CD14-positive monocyte (primary cell): ENCODE measurements at regions not wholly inside any gene's neighbourhood (a gene's known extent, or its start where the extent isn't known, plus 50 kb on each side); places are given as distances from the start of the nearest gene placed in this dataset.

Experiments used
- DNase-seq, 3 donors: peaks; one replicate each; pipeline ENCODE4 v3.0.0-alpha.2; 2011 to 2022
- H2AFZ ChIP-seq: 2 replicates; pipeline ENCODE4 v1.6.0; 2012; ENCODE audit warnings: mild to moderate bottlenecking, low read depth, low read length, inconsistent platforms; ENCODE audit not compliant: insufficient read depth, poor library complexity, severe bottlenecking
- H3K27ac ChIP-seq, 2 donors: 1 replicate in 1 of 2; 2 replicates in 1 of 2; pipeline ENCODE4 v1.5.1; 2012 to 2013; ENCODE audit warnings: low read length in 2 of 2, control low read depth in 1 of 2, inconsistent platforms in 1 of 2, low read depth in 1 of 2, mild to moderate bottlenecking in 1 of 2
- H3K27me3 ChIP-seq, 2 donors: one replicate each; pipeline versions ENCODE4 v1.6.0 to v1.6.1; 2011 to 2013; ENCODE audit warnings: low read length in 2 of 2; ENCODE audit not compliant: control insufficient read depth in 2 of 2, insufficient read depth in 2 of 2
- H3K36me3 ChIP-seq, 2 donors: replicated peaks in 1 of 2; 1 replicate in 1 of 2; 2 replicates in 1 of 2; pipeline versions ENCODE4 v1.5.1 to v1.6.1; 2012 to 2013; ENCODE audit warnings: low read length in 2 of 2, control low read depth in 1 of 2, inconsistent platforms in 1 of 2, mild to moderate bottlenecking in 1 of 2; ENCODE audit not compliant: insufficient read depth in 2 of 2, control insufficient read depth in 1 of 2
- H3K4me1 ChIP-seq, 2 donors: 1 replicate in 1 of 2; 2 replicates in 1 of 2; pipeline versions ENCODE4 v1.5.1 to v1.6.1; 2012 to 2013; ENCODE audit warnings: low read length in 2 of 2, control low read depth in 1 of 2, inconsistent platforms in 1 of 2, mild to moderate bottlenecking in 1 of 2, moderate library complexity in 1 of 2; ENCODE audit not compliant: insufficient read depth in 2 of 2, control insufficient read depth in 1 of 2
- H3K4me2 ChIP-seq: replicated peaks from 2 replicates; pipeline ENCODE3; 2012; ENCODE audit warnings: low read length, moderate library complexity, mild to moderate bottlenecking; ENCODE audit not compliant: poor library complexity, severe bottlenecking; ENCODE audit errors: extremely low read depth
- H3K4me3 ChIP-seq, 3 experiments: fragments of 200-600 bp in 1 of 3; sonication (generic) in 1 of 3; replicated peaks in 1 of 3; 1 replicate in 2 of 3; 2 replicates in 1 of 3; pipeline ENCODE4 v1.5.1; 2011 to 2013; ENCODE audit warnings: low read length in 3 of 3, mild to moderate bottlenecking in 3 of 3, control low read depth in 2 of 3, low read depth in 2 of 3, inconsistent platforms in 1 of 3, moderate library complexity in 1 of 3
- H3K79me2 ChIP-seq: 2 replicates; pipeline ENCODE4 v1.6.0; 2012; ENCODE audit warnings: mild to moderate bottlenecking, control low read depth, inconsistent platforms, low read length, moderate library complexity; ENCODE audit not compliant: insufficient read depth
- H3K9ac ChIP-seq: 2 replicates; pipeline ENCODE4 v1.6.0; 2017; ENCODE audit warnings: low read length, mild to moderate bottlenecking; ENCODE audit not compliant: insufficient read depth, poor library complexity, severe bottlenecking
- H3K9me3 ChIP-seq, 2 donors: replicated peaks in 1 of 2; 1 replicate in 1 of 2; 2 replicates in 1 of 2; pipeline versions ENCODE4 v1.5.1 to v1.6.1; 2012 to 2013; ENCODE audit warnings: low read length in 2 of 2, control low read depth in 1 of 2; ENCODE audit not compliant: control insufficient read depth in 1 of 2, insufficient read depth in 1 of 2
- H4K20me1 ChIP-seq: 2 replicates; pipeline ENCODE4 v1.6.0; 2012; ENCODE audit warnings: mild to moderate bottlenecking, low read length, control low read depth, moderate library complexity; ENCODE audit not compliant: insufficient read depth
- H3K27ac Mint-ChIP-seq, 7 donors: one replicate each; pipeline ENCODE4 v1.8.0; 2020; ENCODE audit warnings: mild to moderate bottlenecking in 7 of 7, mixed read lengths in 7 of 7, moderate library complexity in 6 of 7, inconsistent platforms in 2 of 7
- H3K27me3 Mint-ChIP-seq, 3 donors: one replicate each; pipeline ENCODE4 v1.8.0; 2021 to 2022; ENCODE audit warnings: low read depth in 3 of 3, mild to moderate bottlenecking in 3 of 3, mixed read lengths in 3 of 3, moderate library complexity in 3 of 3, inconsistent platforms in 1 of 3
- H3K36me3 Mint-ChIP-seq, 2 donors: one replicate each; pipeline ENCODE4 v1.8.0; 2020; ENCODE audit warnings: mixed read lengths in 2 of 2, inconsistent platforms in 1 of 2, mild to moderate bottlenecking in 1 of 2
- H3K4me1 Mint-ChIP-seq: one replicate; pipeline ENCODE4 v1.8.0; 2020; ENCODE audit warnings: mild to moderate bottlenecking, mixed read lengths
- H3K4me3 Mint-ChIP-seq, 2 donors: one replicate each; pipeline ENCODE4 v1.8.0; 2020; ENCODE audit warnings: mild to moderate bottlenecking in 2 of 2, mixed read lengths in 2 of 2, moderate library complexity in 1 of 2
- H3K9me3 Mint-ChIP-seq, 7 donors: one replicate each; pipeline ENCODE4 v1.8.0; 2020 to 2022; ENCODE audit warnings: mixed read lengths in 7 of 7, mild to moderate bottlenecking in 6 of 7, moderate library complexity in 6 of 7, inconsistent platforms in 2 of 7
- WGBS: methylation state at CpG from one replicate; pipeline ENCODE4 v1.1.5; 2013; ENCODE audit warnings: missing lambda C conversion rate; ENCODE audit not compliant: insufficient coverage; 5-methylcytosine and 5-hydroxymethylcytosine counted together
- intact Hi-C, 2 donors: fragments of 100-400 bp; cut with micrococcal nuclease; formaldehyde crosslinking; loops; one replicate each; pipeline versions ENCODE4 v1.15.0 to v1.15.1; 2023
- TF ChIP-seq, protein P1 (sequence below): fragments of 200-600 bp; IDR thresholded peaks from one replicate; pipeline ENCODE4 v1.8.0; 2022; ENCODE audit warnings: antibody characterized with exemption, mild to moderate bottlenecking

DNA sequence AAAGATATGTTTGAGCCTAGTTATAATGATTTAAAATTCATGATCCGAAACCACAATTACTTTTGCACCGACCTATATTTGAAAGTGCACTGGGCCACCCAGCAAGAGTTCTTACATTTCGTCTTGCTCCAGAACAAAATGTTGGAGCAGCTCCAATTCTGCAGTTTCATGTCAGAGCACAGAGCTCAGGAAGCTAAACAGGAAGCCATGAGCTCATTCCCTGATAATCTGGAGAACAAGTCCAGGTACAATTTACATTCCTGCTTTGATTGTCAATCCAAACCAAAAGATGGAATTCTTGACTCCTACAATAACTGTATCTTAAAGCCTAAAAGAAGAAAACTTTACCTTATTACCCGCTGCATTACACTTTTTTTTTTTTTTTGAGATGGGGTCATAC, 131.8 kb downstream of the KCTD12 start:
- H3K27me3 Mint-ChIP-seq, result no peaks in the 10 kb centered on the region
- no peaks in the 10 kb centered on the region for H3K27me3 ChIP-seq
- H3K9me3 Mint-ChIP-seq, result peaks cover 0 to 2% (median 0%) of the 10 kb centered on the region in 7 donors
- no peak overlapping the region for H3K27ac Mint-ChIP-seq
- no peaks in the 10 kb centered on the region for H4K20me1 ChIP-seq
- no peaks in the 10 kb centered on the region for H3K79me2 ChIP-seq
- H3K4me1 Mint-ChIP-seq, result peaks cover 30% of the 10 kb centered on the region
- H3K4me2 ChIP-seq, result no peak overlapping the region
- no peak overlapping the region for H2AFZ ChIP-seq
- no peaks in the 10 kb centered on the region for H3K9me3 ChIP-seq
- intact Hi-C loops, result loop anchor here in 1 of 2 donors (10.0 kb wide), 1 partner anchor 130 kb away; the partner anchor contains the start of gene KCTD12
- TF ChIP-seq, protein P1, sequence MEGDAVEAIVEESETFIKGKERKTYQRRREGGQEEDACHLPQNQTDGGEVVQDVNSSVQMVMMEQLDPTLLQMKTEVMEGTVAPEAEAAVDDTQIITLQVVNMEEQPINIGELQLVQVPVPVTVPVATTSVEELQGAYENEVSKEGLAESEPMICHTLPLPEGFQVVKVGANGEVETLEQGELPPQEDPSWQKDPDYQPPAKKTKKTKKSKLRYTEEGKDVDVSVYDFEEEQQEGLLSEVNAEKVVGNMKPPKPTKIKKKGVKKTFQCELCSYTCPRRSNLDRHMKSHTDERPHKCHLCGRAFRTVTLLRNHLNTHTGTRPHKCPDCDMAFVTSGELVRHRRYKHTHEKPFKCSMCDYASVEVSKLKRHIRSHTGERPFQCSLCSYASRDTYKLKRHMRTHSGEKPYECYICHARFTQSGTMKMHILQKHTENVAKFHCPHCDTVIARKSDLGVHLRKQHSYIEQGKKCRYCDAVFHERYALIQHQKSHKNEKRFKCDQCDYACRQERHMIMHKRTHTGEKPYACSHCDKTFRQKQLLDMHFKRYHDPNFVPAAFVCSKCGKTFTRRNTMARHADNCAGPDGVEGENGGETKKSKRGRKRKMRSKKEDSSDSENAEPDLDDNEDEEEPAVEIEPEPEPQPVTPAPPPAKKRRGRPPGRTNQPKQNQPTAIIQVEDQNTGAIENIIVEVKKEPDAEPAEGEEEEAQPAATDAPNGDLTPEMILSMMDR, result no peak
- H3K4me1 ChIP-seq, result peaks cover 53 to 56% of the 10 kb centered on the region in 2 donors
- H3K4me3 ChIP-seq, result no peak overlapping the region
- no peak overlapping the region for H3K9ac ChIP-seq
- no peaks in the 10 kb centered on the region for H3K36me3 Mint-ChIP-seq
- no peaks in the 10 kb centered on the region for H3K36me3 ChIP-seq
- no peak overlapping the region for H3K4me3 Mint-ChIP-seq
- H3K27ac ChIP-seq, result no peak overlapping the region
- DNase-seq, result no peak
- WGBS, result 37% methylated on average over 3 of the region's 4 CpGs

GRCh38 chr13:76751278-76751677, 134.9 kb downstream of the KCTD12 start:
- Mint-ChIP-seq H3K36me3 (no peaks in the 10 kb centered on the region), H3K9me3 (peaks cover 0 to 5% (median 0%) of the 10 kb centered on the region in 7 donors), H3K27ac (no peak overlapping the region), H3K4me1 (peaks cover 22% of the 10 kb centered on the region), H3K4me3 (no peak overlapping the region), H3K27me3 (no peaks in the 10 kb centered on the region)
- 93% methylated on average over 3 of the region's 3 CpGs for WGBS
- TF ChIP-seq, protein P1, result no peak
- Histone ChIP-seq H3K79me2 (no peaks in the 10 kb centered on the region), H3K27ac (peak overlapping the region in 1 of 2 donors; percentile 76), H3K36me3 (no peaks in the 10 kb centered on the region), H3K4me3 (no peak overlapping the region), H4K20me1 (no peaks in the 10 kb centered on the region), H2AFZ (no peak overlapping the region), H3K4me2 (no peak overlapping the region), H3K4me1 (peaks cover 70 to 79% of the 10 kb centered on the region in 2 donors), H3K9me3 (no peaks in the 10 kb centered on the region), H3K27me3 (no peaks in the 10 kb centered on the region), H3K9ac (no peak overlapping the region)
- no peak for DNase-seq
- intact Hi-C loops, result loop anchor here in 1 of 2 donors (10.0 kb wide), 1 partner anchor 134 kb away; the partner anchor contains the start of gene KCTD12
